ENCODE measurements at regions not wholly inside any gene's neighbourhood (a gene's known extent, or its start where the extent isn't known, plus 50 kb on each side); places are given as distances from the start of the nearest gene placed in this dataset.
"Not testable (repeated sequence)": the region's sequence is repeated elsewhere in the genome, so short reads cannot be mapped to it uniquely, and the experiment has no call there.

DNA sequence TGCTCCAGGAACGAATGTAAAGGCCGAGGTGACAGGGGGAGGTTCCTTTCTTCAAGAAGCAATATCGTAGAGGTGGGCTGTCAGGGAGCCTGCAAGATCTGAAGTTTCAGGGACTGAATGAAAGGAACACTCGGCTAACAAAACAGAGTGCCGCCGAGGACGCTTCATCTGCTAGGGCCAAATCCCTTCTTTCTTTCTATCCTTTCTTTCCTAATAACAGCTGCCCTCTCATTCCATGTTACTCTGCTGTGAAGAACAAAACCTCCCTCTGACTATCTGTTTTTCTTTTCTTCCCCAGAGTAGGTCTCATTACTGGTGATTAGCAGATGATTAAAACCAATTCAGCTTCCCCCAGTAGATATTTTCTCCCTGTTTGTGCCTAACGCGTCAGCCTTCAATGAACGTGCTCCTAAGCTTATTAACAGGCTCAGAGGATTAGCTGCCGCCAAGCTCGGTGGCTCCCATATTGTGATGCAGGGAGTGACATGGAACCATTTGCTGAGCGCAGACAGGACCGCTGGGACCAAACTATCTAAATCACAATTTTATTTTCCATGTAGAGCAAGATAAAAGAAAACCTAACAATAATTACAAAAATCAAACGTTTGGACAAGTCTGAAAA is 414.6 kb downstream of the TMEM182 start:
- 76 to 82% methylated on average over 15 of the region's 15 CpGs for WGBS, 2 donors
- peaks cover 0 to 17% of the 10 kb centered on the region in 2 donors for H3K4me1 ChIP-seq
- no peak for DNase-seq
- H3K9me3 ChIP-seq, result no peaks in the 10 kb centered on the region
- H3K4me3 ChIP-seq (replicated peaks in 1 of 3), result no peak overlapping the region
- TF ChIP-seq CTCF (IDR thresholded peaks at IDR 0.05) (no peak), POLR2A (IDR thresholded peaks at IDR 0.05) (no peak)
- H3K27me3 ChIP-seq, result no peaks in the 10 kb centered on the region
- H3K27ac ChIP-seq, result no peak overlapping the region
- no peaks in the 10 kb centered on the region for H3K36me3 ChIP-seq
- intact Hi-C loops (cut with DNase I), result no loop called here

DNA sequence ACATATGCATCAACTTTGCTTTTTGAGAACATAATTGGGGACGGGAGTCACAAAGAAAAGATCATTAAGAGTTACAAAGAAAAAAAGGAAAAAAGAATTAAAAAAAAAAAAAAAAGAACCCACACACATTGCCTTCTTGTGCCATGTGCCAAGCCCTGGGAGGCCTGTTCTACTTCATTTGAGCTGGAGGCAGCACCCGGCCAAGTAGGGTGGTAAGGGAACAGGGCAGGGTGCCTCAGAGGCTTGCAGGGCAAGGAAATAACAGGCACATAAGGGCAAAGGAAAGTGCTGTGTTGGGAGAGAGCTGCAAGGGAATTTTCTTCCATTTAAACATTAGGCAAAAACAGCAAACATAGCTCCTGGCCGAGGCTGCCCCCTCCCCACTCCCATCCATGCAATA is 418.0 kb downstream of the TMEM182 start:
- peak; percentile 87 to 95 for DNase-seq
- intact Hi-C loops (cut with DNase I), result no loop called here
- no peaks in the 10 kb centered on the region for H3K27me3 ChIP-seq
- no peak overlapping the region for H3K4me3 ChIP-seq (replicated peaks in 1 of 3)
- H3K9me3 ChIP-seq, result no peaks in the 10 kb centered on the region
- H3K4me1 ChIP-seq, result peaks cover 0 to 17% of the 10 kb centered on the region in 2 donors
- 24 to 27% methylated on average over 3 of the region's 3 CpGs for WGBS, 2 donors
- H3K27ac ChIP-seq, result no peak overlapping the region
- H3K36me3 ChIP-seq, result no peaks in the 10 kb centered on the region
- TF ChIP-seq CTCF (IDR thresholded peaks at IDR 0.05), result no peak
- no peak for TF ChIP-seq POLR2A (IDR thresholded peaks at IDR 0.05)

GRCh38 chr2:103183061-103183460 is 421.2 kb downstream of the TMEM182 start:
- Histone ChIP-seq H3K9me3 (no peaks in the 10 kb centered on the region), H3K4me1 (peaks cover 0 to 17% of the 10 kb centered on the region in 2 donors), H3K27me3 (no peaks in the 10 kb centered on the region), H3K4me3 (replicated peaks in 1 of 3) (no peak overlapping the region), H3K27ac (no peak overlapping the region), H3K36me3 (no peaks in the 10 kb centered on the region)
- WGBS, 2 donors, result 84 to 88% methylated on average over 1 of the region's 1 CpG
- DNase-seq, result no peak
- TF ChIP-seq CTCF (IDR thresholded peaks at IDR 0.05) (no peak), POLR2A (IDR thresholded peaks at IDR 0.05) (no peak)
- intact Hi-C loops (cut with DNase I), result no loop called here

DNA sequence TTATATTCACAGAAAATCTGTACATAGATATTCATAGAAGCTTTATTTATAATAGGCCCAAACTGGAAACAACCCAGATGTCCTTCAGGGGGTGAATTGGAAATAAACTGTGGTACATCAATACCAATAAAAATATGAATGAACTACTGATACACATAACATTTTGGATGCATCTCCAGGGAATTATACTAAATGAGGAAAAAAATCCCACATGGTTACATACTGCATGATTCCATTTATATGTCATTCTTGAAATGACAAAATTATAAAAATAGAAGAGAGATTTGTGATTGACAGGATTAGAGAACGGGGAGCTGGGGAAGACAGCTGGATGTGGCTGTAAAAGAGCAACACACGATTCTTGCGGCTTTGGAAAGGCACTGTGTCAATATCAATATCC is 435.0 kb downstream of the TMEM182 start:
- WGBS, 2 donors, result 85% methylated on average over 3 of the region's 3 CpGs
- intact Hi-C loops (cut with DNase I), result no loop called here

DNA sequence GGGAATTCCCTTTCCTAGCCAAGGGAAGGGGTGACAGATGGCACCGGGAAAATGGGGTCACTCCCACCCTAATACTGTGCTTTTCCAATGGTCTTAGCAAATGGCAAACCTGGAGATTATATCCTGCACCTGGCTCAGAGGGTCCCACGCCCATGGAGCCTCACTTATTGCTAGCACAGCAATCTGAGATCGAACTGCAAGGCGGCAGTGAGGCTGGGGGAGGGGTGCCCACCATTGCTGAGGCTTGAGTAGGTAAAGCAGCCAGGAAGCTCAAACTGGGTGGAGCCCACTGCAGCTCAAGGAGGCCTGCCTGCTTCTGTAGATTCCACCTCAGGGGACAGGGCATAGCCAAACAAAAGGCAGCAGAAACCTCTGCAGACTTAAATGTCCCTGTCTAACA is 438.9 kb downstream of the TMEM182 start:
- H3K9me3 ChIP-seq; H3K27ac ChIP-seq; H3K4me3 ChIP-seq (replicated peaks in 1 of 3); H3K36me3 ChIP-seq; DNase-seq; H3K27me3 ChIP-seq; H3K4me1 ChIP-seq; intact Hi-C loops (cut with DNase I): not testable (repeated sequence)
- 86 to 88% methylated on average over 4 of the region's 4 CpGs for WGBS, 2 donors

More for the DNA sequence above, 435.0 kb downstream of the TMEM182 start:
- Histone ChIP-seq H3K27me3 (no peaks in the 10 kb centered on the region), H3K36me3 (no peaks in the 10 kb centered on the region), H3K27ac (no peak overlapping the region), H3K9me3 (no peaks in the 10 kb centered on the region), H3K4me3 (replicated peaks in 1 of 3) (no peak overlapping the region), H3K4me1 (no peaks in the 10 kb centered on the region)
- DNase-seq, result no peak
- TF ChIP-seq POLR2A (IDR thresholded peaks at IDR 0.05) (no peak), CTCF (IDR thresholded peaks at IDR 0.05) (no peak)
